ENCODE measurements at regions not wholly inside any gene's neighbourhood (a gene's known extent, or its start where the extent isn't known, plus 50 kb on each side); places are given as distances from the start of the nearest gene placed in this dataset.

DNA sequence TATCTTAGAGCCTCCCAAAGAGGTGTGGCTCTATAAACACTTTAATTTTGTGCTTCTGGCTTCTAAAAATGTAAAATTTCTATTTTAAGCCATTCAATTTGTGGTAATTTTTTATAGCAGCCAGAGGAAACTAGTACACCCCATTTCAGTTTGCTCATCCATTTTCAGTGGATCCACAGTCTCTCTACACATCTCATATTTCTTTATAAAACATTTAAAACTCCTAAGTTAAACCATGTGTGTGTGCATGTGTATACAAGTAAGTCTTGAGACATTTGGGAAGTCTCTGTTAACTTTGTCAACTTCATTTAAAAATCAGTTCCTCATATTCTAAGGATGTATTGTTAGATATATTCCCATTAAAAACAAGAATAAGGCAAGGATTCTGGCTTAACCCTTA, 273.2 kb downstream of the IL15 start:
- TF ChIP-seq, protein P1, sequence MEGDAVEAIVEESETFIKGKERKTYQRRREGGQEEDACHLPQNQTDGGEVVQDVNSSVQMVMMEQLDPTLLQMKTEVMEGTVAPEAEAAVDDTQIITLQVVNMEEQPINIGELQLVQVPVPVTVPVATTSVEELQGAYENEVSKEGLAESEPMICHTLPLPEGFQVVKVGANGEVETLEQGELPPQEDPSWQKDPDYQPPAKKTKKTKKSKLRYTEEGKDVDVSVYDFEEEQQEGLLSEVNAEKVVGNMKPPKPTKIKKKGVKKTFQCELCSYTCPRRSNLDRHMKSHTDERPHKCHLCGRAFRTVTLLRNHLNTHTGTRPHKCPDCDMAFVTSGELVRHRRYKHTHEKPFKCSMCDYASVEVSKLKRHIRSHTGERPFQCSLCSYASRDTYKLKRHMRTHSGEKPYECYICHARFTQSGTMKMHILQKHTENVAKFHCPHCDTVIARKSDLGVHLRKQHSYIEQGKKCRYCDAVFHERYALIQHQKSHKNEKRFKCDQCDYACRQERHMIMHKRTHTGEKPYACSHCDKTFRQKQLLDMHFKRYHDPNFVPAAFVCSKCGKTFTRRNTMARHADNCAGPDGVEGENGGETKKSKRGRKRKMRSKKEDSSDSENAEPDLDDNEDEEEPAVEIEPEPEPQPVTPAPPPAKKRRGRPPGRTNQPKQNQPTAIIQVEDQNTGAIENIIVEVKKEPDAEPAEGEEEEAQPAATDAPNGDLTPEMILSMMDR (IDR thresholded peaks at IDR 0.05; ENCODE audit: poor library complexity, severe bottlenecking): no peak
- no peak for TF ChIP-seq TAF1 (IDR thresholded peaks at IDR 0.05; ENCODE audit: low read depth)
- no peak for TF ChIP-seq EZH2 (IDR thresholded peaks at IDR 0.05; ENCODE audit: borderline replicate concordance, insufficient read depth, low read length, poor library complexity, severe bottlenecking)
- TF ChIP-seq, protein P2, sequence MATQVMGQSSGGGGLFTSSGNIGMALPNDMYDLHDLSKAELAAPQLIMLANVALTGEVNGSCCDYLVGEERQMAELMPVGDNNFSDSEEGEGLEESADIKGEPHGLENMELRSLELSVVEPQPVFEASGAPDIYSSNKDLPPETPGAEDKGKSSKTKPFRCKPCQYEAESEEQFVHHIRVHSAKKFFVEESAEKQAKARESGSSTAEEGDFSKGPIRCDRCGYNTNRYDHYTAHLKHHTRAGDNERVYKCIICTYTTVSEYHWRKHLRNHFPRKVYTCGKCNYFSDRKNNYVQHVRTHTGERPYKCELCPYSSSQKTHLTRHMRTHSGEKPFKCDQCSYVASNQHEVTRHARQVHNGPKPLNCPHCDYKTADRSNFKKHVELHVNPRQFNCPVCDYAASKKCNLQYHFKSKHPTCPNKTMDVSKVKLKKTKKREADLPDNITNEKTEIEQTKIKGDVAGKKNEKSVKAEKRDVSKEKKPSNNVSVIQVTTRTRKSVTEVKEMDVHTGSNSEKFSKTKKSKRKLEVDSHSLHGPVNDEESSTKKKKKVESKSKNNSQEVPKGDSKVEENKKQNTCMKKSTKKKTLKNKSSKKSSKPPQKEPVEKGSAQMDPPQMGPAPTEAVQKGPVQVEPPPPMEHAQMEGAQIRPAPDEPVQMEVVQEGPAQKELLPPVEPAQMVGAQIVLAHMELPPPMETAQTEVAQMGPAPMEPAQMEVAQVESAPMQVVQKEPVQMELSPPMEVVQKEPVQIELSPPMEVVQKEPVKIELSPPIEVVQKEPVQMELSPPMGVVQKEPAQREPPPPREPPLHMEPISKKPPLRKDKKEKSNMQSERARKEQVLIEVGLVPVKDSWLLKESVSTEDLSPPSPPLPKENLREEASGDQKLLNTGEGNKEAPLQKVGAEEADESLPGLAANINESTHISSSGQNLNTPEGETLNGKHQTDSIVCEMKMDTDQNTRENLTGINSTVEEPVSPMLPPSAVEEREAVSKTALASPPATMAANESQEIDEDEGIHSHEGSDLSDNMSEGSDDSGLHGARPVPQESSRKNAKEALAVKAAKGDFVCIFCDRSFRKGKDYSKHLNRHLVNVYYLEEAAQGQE (IDR thresholded peaks at IDR 0.05; ENCODE audit: borderline replicate concordance): no peak
- TF ChIP-seq RAD21 (conservative IDR thresholded peaks at IDR 0.05): no peak
- TF ChIP-seq EP300 (conservative IDR thresholded peaks at IDR 0.05; ENCODE audit: poor library complexity, severe bottlenecking): no peak
- TF ChIP-seq POLR2AphosphoS5 (IDR thresholded peaks at IDR 0.05): no peak

All from neural cell (in vitro differentiated cells).